GM12878 (cell line): ENCODE measurements at regions not wholly inside any gene's neighbourhood (a gene's known extent, or its start where the extent isn't known, plus 50 kb on each side); places are given as distances from the start of the nearest gene placed in this dataset.

Experiments used
- ATAC-seq: fragments of 200-7000 bp; cut with Tn5 transposase; 3 replicates; pipeline ENCODE4 v1.9.1; 2020; ENCODE audit warnings: mild to moderate bottlenecking, moderate library complexity
- BruUV-seq: library from RNA; stranded (reverse); fragments of 400-500 nt; replicated peaks from 2 replicates; lab custom pipeline; 2021; lab: Mats Ljungman, UMichigan
- CTCF ChIA-PET: fragments of 300-600 bp; sonication (Branson Sonifier 250); formaldehyde crosslinking; extraction: SDS; loops from one replicate; lab custom pipeline; 2021; ENCODE audit warnings: inconsistent platforms; lab: Yijun Ruan, JAX
- POLR2A ChIA-PET: fragments of 350-600 bp; formaldehyde crosslinking; extraction: SDS; loops from one replicate; lab custom pipeline; 2021; ENCODE audit warnings: inconsistent platforms; lab: Charles Lee
- RAD21 ChIA-PET: fragments of 300-600 bp; sonication (Branson Sonifier 250); formaldehyde crosslinking; loops from one replicate; lab custom pipeline; 2023; ENCODE audit warnings: antibody characterized with exemption; ENCODE audit not compliant: unreplicated experiment; lab: Charles Lee
- SMC1A ChIA-PET: fragments of 300-600 bp; sonication (Branson Sonifier 250); formaldehyde crosslinking; loops from one replicate; lab custom pipeline; 2023; ENCODE audit not compliant: unreplicated experiment, uncharacterized antibody; lab: Charles Lee
- DNase-seq: peaks from one replicate; pipeline ENCODE4 v3.0.0-alpha.2; 2011; ENCODE audit warnings: low read depth, low spot score
- FAIRE-seq: peaks from 3 replicates; lab custom pipeline; 2011; peaks lifted over from hg19 to GRCh38; lab: Jason Lieb, UNC
- H2AFZ ChIP-seq: 2 replicates; pipeline ENCODE4 v1.6.0; 2011; ENCODE audit warnings: low read depth, low read length, control low read depth; ENCODE audit not compliant: control insufficient read depth
- H3K27ac ChIP-seq: 2 replicates; pipeline ENCODE4 v1.5.1; 2011; ENCODE audit warnings: control low read depth; ENCODE audit not compliant: control insufficient read depth, insufficient read depth
- H3K27me3 ChIP-seq, 2 experiments: replicated peaks in 1 of 2; 2 replicates each; pipeline versions ENCODE4 v1.6.0 to v1.6.1; 2011; ENCODE audit warnings: low read length in 1 of 2; ENCODE audit not compliant: control insufficient read depth in 2 of 2, insufficient read depth in 2 of 2
- H3K36me3 ChIP-seq, 2 experiments: 2 replicates each; pipeline ENCODE4 v1.5.1; 2011; ENCODE audit warnings: low read length in 1 of 2; ENCODE audit not compliant: control insufficient read depth in 2 of 2, insufficient read depth in 2 of 2
- H3K4me1 ChIP-seq: 2 replicates; pipeline ENCODE4 v1.6.1; 2011; ENCODE audit warnings: mild to moderate bottlenecking, low read length, moderate library complexity, mixed read lengths; ENCODE audit not compliant: control insufficient read depth, insufficient read depth
- H3K4me2 ChIP-seq: 2 replicates; pipeline ENCODE4 v1.6.0; 2011; ENCODE audit warnings: control low read depth; ENCODE audit not compliant: control insufficient read depth, insufficient read depth
- H3K4me3 ChIP-seq: fragments of 200-600 bp; sonication (generic); 2 replicates; pipeline ENCODE4 v1.5.1; 2016
- H3K79me2 ChIP-seq: 2 replicates; pipeline ENCODE4 v1.6.0; 2011; ENCODE audit warnings: low read length; ENCODE audit not compliant: control insufficient read depth, insufficient read depth
- H3K9ac ChIP-seq: 2 replicates; pipeline ENCODE4 v1.8.0; 2011; ENCODE audit warnings: low read length, control low read depth, mixed read lengths; ENCODE audit not compliant: control insufficient read depth, insufficient read depth
- H3K9me3 ChIP-seq: replicated peaks from 3 replicates; pipeline ENCODE4 v1.5.1; 2011; ENCODE audit warnings: mild to moderate bottlenecking, low read length; ENCODE audit not compliant: control insufficient read depth, insufficient read depth
- H4K20me1 ChIP-seq: 2 replicates; pipeline ENCODE4 v1.6.0; 2011; ENCODE audit not compliant: control insufficient read depth, insufficient read depth
- ASH2L ChIP-seq: fragments of 300-600, 200-600 bp; sonication (generic); IDR thresholded peaks from 2 replicates; pipeline ENCODE4 v1.6.1; 2017; ENCODE audit warnings: low read depth, mild to moderate bottlenecking, borderline replicate concordance
- ESRRA ChIP-seq: IDR thresholded peaks from 2 replicates; pipeline ENCODE4 v1.6.1; 2012; ENCODE audit warnings: mild to moderate bottlenecking, low read length, improper control_type of control experiment
- GABPA ChIP-seq: IDR thresholded peaks from 2 replicates; pipeline ENCODE4 v1.6.1; 2014; ENCODE audit warnings: antibody characterized with exemption, low read depth, mild to moderate bottlenecking, inconsistent platforms
- JUNB ChIP-seq: IDR thresholded peaks from 2 replicates; pipeline ENCODE4 v1.6.1; 2016; ENCODE audit warnings: antibody characterized with exemption, mild to moderate bottlenecking
- NFXL1 ChIP-seq: fragments of 450-650 bp; IDR thresholded peaks from 2 replicates; pipeline ENCODE4 v1.6.1; 2017; ENCODE audit warnings: antibody characterized with exemption, mild to moderate bottlenecking, borderline replicate concordance
- RELA ChIP-seq: fragments of 450-650 bp; IDR thresholded peaks from 2 replicates; pipeline ENCODE4 v1.8.0; 2014; ENCODE audit warnings: borderline replicate concordance; ENCODE audit not compliant: partially characterized antibody
- TARDBP ChIP-seq: IDR thresholded peaks from 2 replicates; pipeline ENCODE4 v1.6.1; 2016; ENCODE audit warnings: borderline replicate concordance
- WGBS: methylation state at CpG from one replicate; pipeline ENCODE4 v1.1.6; 2016; ENCODE audit warnings: low lambda C conversion rate; ENCODE audit not compliant: insufficient replicate concordance, insufficient coverage; ENCODE audit errors: missing lambda C conversion rate; 5-methylcytosine and 5-hydroxymethylcytosine counted together
- in situ Hi-C: fragments of 300-500 bp; cut with MboI; formaldehyde crosslinking; loops from 9 replicates; pipeline ENCODE4 v1.14.3; 2018; ENCODE audit warnings: mixed read lengths
- intact Hi-C: fragments of 100-400 bp; cut with micrococcal nuclease; formaldehyde crosslinking; loops from one replicate; pipeline ENCODE4 v1.14.2; 2022; ENCODE audit not compliant: unreplicated experiment
- TF ChIP-seq, protein P1 (sequence below): fragments of 150-350 bp; IDR thresholded peaks from 2 replicates; pipeline ENCODE4 v1.6.1; 2014; ENCODE audit warnings: mild to moderate bottlenecking, low read depth, low read length
- TF ChIP-seq, protein P2 (sequence below): IDR thresholded peaks from 2 replicates; pipeline ENCODE4 v1.6.1; 2011; ENCODE audit warnings: borderline replicate concordance, low read depth, mild to moderate bottlenecking, moderate library complexity, mixed read lengths, low read length; ENCODE audit not compliant: insufficient read depth; ENCODE audit errors: extremely low read length

- Histone ChIP-seq H3K9ac (no peak overlapping the region), H3K27me3 (no peaks in the 10 kb centered on the region), H3K27ac (no peak overlapping the region), H3K4me1 (no peaks in the 10 kb centered on the region), H4K20me1 (no peaks in the 10 kb centered on the region), H3K36me3 (no peaks in the 10 kb centered on the region), H3K79me2 (no peaks in the 10 kb centered on the region), H3K4me3 (no peak overlapping the region), H2AFZ (no peak overlapping the region), H3K9me3 (no peaks in the 10 kb centered on the region; the same call in 2 of the 3 replicates), H3K4me2 (no peak overlapping the region)
- WGBS: 40% methylated on average over 2 of the region's 2 CpGs
- SMC1A ChIA-PET: no interaction called here
- no peak for ATAC-seq
- no peak for DNase-seq
- POLR2A ChIA-PET: interaction anchor here (0.6 kb wide), 1 partner anchor 292 kb away, joined by 4 read pairs; no protein-coding TSS in a partner anchor
- RAD21 ChIA-PET: no interaction called here
- FAIRE-seq: no peak
- CTCF ChIA-PET: no interaction called here
- no TSS peak for BruUV-seq
- TF ChIP-seq ESRRA: no peak
- TF ChIP-seq, protein P1, sequence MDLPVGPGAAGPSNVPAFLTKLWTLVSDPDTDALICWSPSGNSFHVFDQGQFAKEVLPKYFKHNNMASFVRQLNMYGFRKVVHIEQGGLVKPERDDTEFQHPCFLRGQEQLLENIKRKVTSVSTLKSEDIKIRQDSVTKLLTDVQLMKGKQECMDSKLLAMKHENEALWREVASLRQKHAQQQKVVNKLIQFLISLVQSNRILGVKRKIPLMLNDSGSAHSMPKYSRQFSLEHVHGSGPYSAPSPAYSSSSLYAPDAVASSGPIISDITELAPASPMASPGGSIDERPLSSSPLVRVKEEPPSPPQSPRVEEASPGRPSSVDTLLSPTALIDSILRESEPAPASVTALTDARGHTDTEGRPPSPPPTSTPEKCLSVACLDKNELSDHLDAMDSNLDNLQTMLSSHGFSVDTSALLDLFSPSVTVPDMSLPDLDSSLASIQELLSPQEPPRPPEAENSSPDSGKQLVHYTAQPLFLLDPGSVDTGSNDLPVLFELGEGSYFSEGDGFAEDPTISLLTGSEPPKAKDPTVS: no peak
- TF ChIP-seq ASH2L: no peak
- TF ChIP-seq, protein P2, sequence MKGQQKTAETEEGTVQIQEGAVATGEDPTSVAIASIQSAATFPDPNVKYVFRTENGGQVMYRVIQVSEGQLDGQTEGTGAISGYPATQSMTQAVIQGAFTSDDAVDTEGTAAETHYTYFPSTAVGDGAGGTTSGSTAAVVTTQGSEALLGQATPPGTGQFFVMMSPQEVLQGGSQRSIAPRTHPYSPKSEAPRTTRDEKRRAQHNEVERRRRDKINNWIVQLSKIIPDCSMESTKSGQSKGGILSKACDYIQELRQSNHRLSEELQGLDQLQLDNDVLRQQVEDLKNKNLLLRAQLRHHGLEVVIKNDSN: no peak
- no peak for TF ChIP-seq TARDBP
- no peak for TF ChIP-seq JUNB
- TF ChIP-seq RELA: no peak
- TF ChIP-seq NFXL1: no peak
- no peak for TF ChIP-seq GABPA
- in situ Hi-C loops: no loop called here
- intact Hi-C loops: no loop called here
These were observed 449.1 kb downstream of the PIK3C3 start for GRCh38 chr18:42404151-42404550.
